ENCODE measurements at regions not wholly inside any gene's neighbourhood (a gene's known extent, or its start where the extent isn't known, plus 50 kb on each side); places are given as distances from the start of the nearest gene placed in this dataset.

DNA sequence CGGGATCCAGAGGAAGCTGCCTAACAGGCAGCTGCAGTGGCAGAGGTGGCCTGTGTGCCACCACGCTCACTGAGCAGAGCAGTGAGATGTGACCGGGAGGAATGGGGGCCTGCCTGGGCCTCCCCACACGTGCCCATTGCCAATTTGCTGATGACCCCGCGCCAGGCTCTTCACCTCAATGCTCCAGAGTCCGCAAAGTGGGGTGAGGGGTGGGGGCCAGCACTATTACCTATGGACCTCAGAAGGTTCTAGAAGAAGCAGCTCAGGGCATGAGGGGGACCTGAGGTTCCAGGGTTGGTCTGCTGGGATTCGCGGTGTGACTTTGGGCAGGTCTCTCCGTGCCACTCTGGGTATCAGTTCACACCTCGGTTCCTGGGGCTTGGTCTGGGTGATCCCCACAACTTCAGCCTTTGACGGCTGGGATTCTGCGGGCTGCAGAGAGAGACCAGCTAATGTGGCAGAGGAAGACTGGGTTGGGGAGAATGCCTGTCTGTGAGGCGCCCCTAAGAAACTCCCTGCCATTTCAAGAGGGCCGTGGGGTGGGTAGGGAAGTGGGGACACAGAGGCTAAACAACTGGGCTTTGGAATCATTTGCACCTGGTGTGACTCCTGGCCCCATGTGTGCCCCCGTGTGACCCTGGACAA lies 231.0 kb upstream of the MVB12B start:
- DNase-seq, result no peak

DNA sequence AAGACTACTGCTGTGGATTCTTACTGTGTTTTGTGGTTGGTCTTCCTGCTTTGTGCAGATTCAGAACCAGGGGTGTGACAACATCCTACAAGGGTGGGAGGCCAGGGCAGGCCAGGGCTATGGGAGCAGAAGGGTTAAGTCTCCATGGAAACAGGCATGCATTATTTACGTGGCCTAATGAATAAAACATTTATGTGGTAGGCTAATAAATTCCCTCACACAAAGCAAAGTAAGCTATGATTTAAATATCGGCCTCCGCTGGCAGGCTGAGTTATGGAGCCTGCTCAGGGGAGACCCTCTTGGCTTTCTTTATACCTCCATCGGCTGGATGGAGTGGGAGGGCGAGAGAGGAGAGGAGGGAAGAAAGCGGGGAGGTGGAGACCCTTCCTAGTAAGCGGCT lies 230.3 kb upstream of the MVB12B start:
- DNase-seq, result no peak

DNA sequence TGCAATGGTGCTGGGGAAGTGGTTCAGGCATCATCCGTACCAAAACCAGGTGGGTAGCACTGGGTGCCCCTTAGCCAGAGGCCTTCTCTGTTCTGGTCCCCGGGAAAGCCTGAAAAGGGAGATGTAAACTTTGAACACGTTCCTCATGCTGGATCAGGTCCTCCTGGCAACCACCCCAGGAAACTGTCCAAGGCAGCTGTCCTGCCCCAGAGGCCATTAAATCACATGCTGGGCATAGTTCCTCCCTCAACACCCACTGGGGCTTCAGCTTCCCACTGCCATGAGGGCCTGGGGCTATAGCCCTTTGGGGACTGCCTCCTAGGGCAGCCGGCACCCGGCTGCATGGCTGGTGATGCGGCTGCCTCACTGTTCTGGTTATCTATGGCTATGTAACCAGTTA lies 228.9 kb upstream of the MVB12B start:
- DNase-seq, result no peak

DNA sequence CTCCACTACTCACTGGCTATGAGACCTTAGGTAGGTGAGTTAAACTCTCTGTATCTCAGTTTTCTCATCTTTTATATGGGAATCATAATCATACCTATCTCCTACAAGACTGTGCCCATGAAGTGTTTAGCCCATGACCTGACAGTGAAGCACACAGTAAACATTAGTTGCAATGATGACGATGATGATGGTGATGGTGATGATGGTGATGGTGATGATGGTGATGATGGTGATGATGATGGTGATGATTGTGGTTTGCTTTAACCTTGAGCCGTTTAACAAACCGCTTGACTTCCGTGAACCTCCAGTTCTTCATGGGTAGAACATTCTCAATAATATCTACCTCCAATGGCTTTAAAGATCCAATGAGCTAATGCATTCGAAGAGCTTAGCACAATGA lies 220.2 kb upstream of the MVB12B start:
- DNase-seq, result no peak

DNA sequence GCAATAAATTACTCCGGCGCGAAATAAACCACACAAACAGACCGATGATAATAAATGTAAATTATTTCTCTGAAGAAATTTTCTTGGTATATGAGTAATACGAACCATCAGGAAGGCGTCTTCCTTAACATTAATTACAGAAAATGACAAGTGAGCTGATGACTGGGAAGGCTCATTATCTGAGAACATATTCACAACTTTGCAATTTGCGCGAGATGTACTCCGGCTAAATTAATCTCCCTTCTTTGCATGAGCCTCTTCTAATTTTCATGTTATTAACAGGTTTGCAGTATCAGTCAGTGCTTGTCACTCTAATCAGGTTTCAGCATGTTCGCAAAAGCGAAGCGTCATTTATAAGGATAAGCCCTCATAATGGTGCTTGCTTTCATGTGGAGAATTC lies 218.9 kb upstream of the MVB12B start:
- DNase-seq, result no peak

DNA sequence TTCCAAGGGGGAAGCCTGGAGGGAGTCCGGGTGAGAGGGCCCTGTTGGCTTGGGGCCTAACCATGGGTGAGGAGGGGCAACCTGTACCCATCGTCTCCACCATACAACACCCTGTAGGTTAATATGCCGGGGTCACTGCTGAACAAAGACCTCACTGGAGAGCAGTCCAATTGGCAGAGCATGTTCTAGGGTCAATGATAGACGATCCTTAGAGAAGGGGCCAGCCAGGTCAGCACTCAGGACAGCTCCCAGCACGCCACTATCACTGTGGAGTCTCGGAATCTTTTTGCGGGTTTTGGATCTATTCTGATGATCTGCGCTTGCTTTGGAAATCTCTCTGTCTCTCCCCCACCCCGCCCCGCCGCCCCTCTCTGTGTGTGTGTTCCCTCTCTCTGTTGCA lies 218.4 kb upstream of the MVB12B start:
- DNase-seq, result no peak

DNA sequence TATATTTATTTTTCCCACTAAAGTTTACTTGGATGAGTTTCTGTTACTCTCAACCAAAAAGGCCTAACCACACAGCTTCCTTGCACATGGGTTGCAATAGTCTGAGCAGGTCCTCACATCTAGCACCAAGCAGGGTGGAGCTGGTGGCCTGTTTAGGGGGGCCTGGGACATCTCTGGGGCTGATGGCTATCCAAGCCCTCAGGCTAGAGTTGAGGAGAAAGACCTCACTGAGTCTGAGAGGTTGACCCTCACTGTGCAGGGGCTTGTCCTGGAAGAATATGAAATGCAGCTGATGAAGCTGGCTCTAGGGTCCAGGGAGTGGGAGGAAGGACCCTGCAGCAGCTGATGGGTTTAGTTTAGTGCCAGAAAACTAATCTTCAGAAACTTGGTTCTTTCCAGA lies 217.1 kb upstream of the MVB12B start:
- no peak for DNase-seq

DNA sequence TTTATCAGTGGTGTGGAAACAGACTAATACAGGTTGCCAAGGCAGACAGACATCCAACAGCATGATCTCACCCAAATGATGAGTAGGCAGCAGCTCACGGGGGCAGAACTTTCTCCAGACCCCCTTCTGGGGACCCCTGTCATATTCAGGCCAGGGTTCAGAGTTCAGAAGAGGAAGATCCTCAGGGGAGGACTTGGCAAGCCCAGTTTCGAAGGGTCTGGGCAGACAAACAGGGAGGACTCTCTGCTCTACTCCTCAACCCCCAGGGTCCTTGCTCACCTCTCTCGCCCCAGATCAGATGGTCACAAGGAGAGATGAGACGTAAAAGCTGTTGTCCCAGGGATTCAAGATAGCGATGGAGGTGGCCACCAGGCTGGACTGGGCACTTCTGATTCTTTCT lies 215.1 kb upstream of the MVB12B start:
- no peak for DNase-seq

DNA sequence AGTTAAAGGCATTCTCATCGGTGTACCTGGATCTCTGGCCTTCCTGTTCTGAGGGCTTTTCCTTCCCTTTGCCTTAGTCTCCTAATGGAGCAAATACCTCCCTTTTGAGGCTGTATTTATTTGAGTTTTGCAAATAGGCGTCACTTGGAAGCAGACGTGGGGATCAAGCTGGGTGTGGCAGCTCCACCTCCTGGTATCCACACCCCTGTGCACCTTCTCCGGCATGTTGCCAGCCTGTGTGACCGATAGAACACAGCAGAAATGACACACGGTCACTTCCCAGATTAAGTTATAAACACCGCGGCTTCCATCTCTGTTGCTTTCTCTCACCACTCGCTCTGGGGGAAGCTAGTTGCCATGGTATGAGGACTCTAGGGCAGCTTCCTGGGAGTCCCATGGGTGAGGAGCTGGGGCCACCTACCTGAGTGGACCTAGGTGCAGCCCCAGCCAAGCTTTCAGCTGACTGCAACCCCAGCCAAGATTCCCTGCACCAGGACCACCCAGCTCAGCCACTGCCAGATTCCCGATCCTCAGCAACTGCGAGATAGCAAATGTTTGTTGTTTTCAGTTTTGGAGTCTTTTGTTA lies 214.4 kb upstream of the MVB12B start:
- DNase-seq, result no peak

DNA sequence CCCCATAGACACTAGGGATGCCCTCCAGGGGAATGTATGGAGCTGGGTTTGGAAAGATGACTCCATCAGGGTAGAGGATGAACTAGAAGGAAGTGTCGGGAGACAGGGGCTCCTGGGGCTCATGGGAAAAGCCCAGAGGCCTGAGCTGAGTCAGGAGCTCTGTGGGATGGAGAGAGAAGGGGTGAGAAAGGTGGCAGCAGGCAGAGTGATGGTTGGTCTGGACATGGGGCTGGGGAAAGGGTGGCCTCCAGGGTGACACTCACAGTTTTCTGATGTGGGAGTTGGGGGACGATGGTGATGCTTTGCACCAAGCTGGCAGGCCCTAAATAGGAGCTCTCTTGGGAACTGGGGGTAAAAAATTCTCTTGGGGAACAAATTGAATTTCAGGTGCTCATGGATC lies 213.5 kb upstream of the MVB12B start:
- DNase-seq, result no peak

DNA sequence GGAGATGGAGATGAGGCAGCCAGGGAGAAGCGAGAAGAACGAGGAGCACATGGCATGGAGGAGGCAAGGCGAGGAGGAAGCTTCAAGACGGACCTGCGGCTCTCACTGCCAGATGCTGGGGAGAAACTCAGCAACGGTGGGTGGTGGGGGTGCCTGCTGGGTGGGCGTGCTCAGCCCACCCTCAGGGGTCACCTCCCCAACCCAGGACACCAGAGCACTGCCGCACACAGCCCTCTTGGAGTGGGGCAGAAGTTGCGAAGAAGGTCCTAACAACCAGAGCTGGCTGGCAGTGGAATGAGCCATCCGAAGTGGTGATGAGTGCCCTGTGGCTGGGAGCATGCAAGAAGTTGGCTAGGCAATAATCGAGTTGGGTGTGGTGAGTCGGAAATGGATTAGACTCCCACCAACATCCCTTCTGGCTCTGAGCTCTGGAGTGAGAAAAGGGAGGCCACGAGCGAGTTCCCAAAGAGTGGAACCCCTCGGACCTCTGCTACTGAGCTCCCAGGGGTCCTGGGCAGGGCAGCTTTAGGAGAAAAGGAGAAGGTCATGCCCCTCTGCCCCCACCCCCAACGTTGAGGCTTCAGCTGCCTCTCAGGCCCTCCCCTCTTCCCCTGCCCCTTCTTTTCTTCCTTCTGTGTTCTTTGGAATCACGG lies 212.7 kb upstream of the MVB12B start:
- no peak for DNase-seq

DNA sequence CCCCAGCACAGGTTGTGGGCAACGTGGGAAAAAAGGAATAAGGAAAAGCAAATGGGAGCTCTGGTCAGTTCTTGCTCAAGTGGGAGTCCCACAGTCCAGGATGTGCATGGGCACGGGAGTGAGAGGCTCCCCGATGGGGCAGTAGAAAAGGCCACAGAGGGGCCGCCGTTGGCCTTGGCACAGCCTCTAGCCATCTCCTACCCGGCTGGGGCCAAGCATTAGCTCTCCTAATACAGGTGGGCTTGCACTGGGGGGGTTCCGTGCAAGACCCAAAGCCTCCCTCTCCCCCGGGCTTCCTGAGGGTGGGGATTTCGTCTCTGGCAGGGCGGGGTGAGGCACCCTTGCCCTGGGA lies 212.2 kb upstream of the MVB12B start:
- DNase-seq, result no peak

DNA sequence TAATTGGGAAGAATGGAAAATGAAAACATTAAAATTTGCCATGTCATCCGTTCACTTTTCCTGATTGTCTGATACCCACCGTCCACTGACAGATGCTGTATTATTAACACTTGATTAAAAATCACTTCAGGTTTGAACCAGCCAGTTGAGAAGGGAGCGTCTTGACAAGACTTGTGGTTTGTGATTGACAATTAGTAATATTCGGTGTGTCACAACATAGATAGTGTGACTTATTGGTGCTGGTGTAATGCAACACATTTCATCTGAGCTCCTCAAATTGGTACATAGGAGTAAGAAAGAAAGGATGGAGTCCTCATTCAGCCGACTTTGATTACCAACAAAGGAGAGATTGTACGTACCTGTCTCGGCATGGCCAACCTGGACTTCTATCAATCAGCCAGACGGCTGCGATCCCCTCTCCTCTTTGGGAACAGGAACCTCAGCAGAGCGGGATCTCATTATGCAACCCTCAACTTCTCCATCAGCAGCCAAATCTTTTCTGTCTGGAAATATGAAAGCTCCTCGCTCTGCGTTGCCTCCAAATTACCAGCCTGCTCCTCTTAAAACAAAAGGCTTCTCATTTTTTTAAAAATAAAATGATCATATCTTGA lies 211.7 kb upstream of the MVB12B start:
- DNase-seq, result no peak

DNA sequence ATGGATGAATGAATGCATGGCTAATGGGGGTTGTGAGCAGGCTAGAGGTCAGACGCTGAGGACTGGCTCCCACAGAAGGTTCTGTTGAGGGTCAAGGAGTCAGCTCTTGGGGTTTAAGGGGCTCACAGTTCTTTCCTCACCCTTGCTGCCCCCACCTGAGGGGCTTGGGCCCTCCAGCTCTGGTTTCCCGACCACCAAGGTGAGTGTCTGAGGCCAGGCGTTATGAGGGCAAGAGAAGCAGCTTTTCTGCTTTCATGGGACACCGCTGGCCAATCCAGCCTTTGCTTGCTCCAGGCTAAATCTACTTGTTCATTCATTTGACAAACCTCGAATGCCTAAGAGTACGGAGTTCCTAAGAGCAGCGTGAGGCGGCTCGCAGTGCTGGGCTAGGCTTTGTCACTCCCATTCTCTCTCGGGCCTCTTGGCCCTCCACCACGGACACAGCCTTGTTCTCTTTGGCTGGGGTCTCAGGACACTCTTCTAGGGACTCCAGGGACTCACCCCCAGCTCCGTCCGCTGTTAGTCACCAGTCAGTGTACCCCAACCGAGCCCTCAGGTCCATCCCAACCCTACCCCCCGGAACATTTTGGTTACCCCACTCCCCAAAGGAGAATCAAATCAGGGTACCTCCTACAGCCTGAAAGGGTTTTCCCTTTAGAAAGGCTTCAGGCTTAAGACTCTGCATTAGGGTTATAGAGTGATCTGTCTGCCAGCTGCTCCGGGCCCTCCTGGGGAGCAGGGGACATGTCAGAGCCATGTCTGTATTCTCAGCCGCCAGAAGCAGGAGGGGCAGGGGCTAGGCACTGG lies 210.1 kb upstream of the MVB12B start:
- DNase-seq, result peak in 1 of 2 experiments; percentile 6

DNA sequence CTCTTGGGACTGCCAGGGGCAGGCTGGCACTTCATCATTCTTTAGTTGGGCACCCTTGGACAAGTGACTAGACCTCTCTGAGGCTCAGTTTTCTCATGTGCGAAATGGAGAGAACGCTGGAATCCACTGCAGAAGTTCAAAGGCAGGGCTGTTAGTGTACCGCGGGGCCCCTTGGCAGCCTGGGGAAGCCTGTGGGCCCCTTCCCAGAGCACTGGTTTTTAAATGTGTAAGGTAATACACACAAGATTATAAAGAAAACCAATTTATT lies 209.5 kb upstream of the MVB12B start:
- DNase-seq, result no peak

DNA sequence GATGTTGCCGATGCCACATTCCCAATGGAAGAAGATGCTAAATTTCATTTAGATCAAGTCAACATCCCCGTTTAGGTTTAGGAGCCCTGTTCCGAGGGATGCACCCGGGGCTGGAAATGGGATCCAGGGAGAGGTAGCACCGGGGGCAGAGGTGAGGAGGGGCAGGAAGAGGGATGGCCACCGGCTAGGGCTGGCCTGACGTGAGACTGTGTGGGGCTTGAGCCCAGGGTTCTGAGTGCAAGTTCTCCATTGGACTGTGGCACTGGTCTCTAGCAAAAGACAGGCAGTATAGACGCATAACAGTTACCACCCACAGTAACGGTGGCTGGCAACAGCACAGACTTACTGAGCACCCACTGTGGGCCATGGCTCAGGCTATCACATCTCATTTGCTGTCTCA lies 209.0 kb upstream of the MVB12B start:
- DNase-seq, result no peak

DNA sequence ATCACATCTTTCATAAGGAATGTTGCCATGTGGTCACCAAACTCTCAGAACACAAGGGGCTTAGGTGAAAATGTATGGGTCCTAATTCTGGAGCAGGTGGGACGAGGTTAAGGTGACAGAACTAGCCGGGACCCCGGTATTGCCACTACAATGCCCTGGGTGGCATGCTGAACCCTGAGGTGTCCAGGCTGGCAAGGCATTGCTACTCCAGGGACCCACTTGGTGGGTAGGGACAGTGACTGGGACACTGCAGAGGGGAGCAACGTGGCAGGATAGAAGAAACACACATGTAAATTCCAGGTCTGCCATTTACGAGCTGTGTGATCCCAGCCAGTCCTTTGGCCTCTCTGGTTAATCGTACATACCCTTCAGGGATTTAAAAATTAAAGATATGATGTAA lies 206.9 kb upstream of the MVB12B start:
- no peak for DNase-seq

DNA sequence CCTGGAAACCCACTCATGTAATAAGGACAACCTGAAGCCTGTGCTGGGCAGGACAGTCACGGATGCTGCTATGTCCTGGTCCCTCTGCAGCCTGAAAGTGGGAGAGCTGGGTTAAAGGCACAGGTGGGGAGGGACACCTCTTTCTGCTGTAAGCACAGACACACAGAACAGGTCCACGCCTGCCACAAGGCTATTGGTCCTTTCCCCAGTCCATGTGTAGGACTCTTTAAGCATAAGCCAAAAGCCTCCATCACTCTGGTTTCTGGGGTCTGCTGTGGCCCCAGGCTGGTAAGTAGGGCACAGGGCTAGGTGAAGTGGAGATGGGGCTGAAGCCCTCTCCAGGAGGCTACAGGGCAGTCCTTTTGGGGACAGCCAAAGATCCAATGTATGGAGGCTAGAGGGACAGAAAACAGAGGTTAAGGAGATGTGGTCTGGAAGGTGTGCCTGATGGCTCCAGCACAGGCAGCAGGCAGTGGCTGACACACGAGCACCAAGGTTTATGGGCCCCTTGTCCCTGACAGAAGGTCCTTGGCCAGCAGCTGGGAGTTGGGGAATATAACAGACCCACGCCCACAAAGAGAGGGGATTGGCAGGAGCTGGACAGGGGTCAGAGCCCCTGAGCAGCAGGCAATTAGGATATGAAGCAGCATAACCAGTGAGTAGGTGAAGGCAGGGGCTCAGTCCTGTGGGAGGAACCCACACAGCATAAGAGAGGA lies 203.6 kb upstream of the MVB12B start:
- DNase-seq, result no peak

DNA sequence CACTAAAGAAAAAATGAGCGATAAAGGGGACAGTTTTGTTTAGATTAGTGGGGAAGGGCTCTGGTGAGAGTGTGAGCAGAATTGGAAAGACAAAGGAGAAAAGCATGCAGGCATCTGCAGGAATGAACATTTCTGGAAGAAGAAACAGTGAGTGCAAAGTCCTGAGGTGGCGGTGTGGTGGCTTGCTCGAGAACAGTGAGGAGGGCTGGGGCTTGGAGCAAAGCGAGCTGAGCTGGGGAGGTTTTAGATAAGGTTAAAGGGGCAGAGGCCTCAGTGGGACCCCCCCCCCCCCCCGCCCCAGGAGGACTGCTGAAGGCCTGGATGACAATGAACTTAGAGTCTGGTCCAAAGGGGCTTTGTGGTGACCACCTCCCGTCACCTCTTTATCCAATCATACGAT lies 202.7 kb upstream of the MVB12B start:
- no peak for DNase-seq

DNA sequence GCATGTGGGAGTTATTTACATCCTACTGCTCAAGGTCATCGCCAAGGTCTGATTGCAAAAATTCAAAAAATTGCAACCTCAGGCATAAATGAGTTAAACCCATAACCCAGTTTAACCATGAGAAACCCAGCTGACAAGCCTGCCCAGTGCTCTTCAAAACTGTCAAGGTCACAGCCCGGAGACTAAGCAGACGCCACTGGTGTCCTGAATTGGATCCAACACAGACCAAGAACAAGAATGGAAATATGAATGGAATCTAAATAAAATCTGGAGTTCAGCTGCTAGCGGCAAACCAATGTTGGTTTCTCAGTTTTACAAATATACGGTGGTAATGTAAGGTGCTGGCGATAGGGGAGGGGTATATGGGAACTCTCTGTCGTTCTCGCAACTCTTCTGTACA lies 201.5 kb upstream of the MVB12B start:
- DNase-seq, result no peak

DNA sequence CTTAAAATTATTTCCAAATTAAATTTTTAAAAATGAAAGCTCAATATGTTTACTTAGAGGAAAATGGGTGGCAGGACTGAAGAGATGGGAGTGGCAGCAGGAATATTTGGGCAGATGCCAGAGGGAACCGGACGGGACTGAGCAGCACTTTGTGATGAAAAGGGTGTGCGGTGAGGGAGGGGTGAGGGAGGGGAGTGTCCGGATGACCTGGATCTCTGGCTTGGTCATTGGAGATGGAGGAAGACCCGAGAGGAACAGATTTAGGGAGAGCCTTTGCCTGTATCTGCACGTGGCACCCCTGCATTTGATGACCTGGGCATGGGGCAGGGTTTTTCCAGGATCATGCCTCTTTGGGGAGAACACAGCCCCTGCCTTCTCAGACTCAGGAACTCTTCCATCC lies 201.1 kb upstream of the MVB12B start:
- no peak for DNase-seq

DNA sequence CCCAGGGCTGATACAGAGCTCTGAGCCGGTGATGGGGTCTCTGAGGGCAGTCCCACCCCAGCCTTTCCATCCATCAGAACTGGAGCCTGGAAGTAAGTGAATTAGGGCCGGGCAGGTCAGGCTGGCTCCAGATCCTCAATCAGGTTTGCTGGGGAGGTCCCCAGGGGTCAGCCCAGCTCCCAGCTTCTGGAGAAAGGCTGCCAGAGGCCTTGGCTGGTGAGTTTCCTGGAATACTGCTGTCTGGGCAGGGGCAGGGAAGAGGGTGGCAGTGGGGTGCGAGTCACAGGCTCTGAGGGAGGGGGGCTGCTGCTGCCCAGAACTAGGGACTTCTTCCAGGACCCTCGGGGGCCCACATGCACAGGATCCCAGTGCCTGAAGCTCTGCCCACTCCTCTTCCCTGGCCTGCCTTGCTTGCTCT lies 200.6 kb upstream of the MVB12B start:
- no peak for DNase-seq

DNA sequence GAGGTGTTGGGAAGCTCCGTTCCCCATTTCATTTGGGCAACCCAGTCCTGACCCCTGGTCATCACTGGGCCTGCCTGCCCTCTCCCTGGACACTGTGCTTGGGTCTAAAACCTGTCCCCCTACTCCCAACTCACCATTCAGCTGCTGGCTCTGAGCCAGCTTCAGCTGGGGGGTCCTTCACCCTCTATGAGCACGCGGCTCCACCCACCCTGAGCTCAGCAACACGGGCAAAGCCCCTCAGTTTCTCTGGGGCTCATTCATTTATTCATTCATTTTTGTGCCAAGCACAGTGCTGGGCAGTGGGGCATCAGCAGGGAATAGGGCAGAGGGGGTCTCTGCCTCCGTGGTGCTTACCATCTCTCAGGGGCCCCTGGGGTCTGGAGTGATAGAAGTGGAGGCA lies 199.8 kb upstream of the MVB12B start:
- DNase-seq, result no peak
